Epithelial cell of prostate (primary cell): ENCODE measurements at regions not wholly inside any gene's neighbourhood (a gene's known extent, or its start where the extent isn't known, plus 50 kb on each side); places are given as distances from the start of the nearest gene placed in this dataset.
"Not testable (repeated sequence)": the region's sequence is repeated elsewhere in the genome, so short reads cannot be mapped to it uniquely, and the experiment has no call there.

Experiments
- DNase-seq: peaks from one replicate; pipeline ENCODE4 v3.0.0-alpha.2; 2011; ENCODE audit warnings: low read depth, low spot score
- H3K27ac ChIP-seq: fragments of 450-650 bp; 2 replicates; pipeline ENCODE4 v1.5.1; 2017; ENCODE audit warnings: mild to moderate bottlenecking

DNA sequence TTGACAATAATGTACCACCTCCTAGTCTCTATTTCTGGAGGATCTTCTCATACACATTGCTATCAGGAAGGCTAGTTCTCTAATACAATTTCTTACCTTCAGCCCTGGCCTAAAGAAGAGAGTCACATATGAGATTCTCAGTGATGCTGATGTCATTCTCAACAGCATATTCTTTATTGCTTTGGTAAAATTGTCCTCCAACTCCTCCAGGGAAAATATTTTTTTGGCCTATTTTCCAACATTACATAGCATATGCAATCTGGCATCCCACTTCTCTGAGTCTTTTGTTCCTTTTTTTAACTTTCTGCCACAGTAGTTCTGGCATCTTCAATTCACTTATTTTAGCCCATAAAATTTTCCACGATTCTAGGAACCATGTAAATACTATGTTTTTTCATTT is 2363.1 kb downstream of the ARAP2 start:
- DNase-seq, result no peak
- no peak overlapping the region for H3K27ac ChIP-seq

- no peak overlapping the region for H3K27ac ChIP-seq
- no peak for DNase-seq
Measured at GRCh38 chr4:33882246-33882990, 2361.9 kb downstream of the ARAP2 start.

DNA sequence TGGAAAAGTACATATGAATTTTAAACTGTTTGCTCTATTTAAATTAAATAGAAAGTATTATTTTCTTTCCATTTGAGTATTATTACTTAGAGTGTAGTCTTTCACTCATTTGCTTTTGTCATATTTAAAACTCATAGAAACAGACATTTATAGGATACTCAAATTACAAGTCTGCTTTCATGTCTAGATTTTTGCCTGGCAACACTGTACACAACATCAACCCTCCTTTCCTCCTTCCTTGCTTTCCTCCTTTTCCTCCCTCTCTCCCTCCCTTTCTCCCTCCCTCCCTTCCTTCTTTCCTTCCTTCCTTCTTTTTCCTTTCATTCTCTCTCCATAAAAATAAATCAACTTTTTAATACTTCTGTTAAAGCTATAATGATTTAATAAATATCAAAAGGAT is 2361.2 kb downstream of the ARAP2 start:
- no peak for DNase-seq
- no peak overlapping the region for H3K27ac ChIP-seq

- no peak for DNase-seq
- no peak overlapping the region for H3K27ac ChIP-seq
Measured at GRCh38 chr4:33886356-33886755, 2358.0 kb downstream of the ARAP2 start.

GRCh38 chr4:33890841-33891240 is 2353.5 kb downstream of the ARAP2 start:
- DNase-seq, result no peak
- no peak overlapping the region for H3K27ac ChIP-seq

DNA sequence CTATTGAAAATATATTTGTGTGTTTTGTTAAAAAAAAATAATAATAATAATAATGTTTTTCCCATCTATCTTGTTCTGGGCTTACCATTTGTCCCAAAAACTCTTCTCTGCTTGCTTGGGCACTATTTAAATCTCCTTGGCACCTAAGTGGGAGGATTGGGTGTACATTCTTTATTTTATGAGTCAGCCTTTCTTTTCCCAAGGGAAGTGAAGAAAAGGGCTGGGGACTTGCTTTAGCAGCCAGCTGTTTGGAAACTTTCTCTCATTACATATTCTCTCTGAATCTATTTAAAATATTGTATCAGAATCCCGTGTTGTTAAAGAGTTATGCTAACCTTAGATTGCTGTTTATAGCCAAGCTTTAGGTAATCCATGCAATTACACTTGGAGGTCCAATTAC is 2332.4 kb downstream of the ARAP2 start:
- DNase-seq, result no peak
- no peak overlapping the region for H3K27ac ChIP-seq

DNA sequence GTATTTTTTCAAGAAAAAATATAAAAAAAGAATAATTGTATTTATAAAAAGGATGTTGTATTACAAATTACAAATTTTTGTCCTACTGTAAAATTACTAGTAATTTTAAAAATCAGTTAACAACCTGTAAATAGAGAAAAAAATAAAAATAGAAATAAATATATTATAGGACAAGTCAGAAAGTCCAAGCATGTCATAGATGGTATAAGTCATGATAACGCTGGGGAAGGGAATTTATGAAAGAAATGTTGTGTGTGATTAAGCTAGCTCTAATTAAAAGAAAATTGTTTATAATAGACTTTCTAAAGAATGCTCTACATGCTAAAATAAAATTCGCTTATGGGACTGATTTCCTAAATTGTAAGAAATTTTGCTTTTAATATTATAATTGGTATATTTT is 2329.9 kb downstream of the ARAP2 start:
- no peak overlapping the region for H3K27ac ChIP-seq
- DNase-seq, result no peak

DNA sequence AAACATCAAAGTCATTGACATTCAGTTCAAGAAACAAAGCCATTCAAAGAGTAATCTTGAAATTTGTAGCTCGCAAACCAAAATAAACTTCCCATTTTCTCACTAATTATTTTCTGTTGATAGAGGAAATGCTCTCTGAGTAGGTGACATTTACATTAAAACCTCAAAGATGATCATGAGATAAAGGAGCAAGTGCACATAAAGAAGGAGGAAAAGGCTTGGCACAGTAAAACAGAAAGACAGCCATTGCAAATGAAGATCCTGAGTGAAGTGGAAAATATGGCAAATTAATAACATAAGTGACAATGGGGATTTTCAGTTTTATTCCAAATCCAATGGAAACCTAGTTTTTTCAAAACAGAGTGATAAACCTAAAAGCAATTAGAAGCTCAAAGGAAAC is 2320.8 kb downstream of the ARAP2 start:
- DNase-seq, result no peak
- H3K27ac ChIP-seq, result no peak overlapping the region

- H3K27ac ChIP-seq, result no peak overlapping the region
- DNase-seq, result peak; percentile 45
Measured at GRCh38 chr4:33924239-33924638, 2320.1 kb downstream of the ARAP2 start.

GRCh38 chr4:33924811-33925210 is 2319.5 kb downstream of the ARAP2 start:
- H3K27ac ChIP-seq, result no peak overlapping the region
- DNase-seq, result no peak

DNA sequence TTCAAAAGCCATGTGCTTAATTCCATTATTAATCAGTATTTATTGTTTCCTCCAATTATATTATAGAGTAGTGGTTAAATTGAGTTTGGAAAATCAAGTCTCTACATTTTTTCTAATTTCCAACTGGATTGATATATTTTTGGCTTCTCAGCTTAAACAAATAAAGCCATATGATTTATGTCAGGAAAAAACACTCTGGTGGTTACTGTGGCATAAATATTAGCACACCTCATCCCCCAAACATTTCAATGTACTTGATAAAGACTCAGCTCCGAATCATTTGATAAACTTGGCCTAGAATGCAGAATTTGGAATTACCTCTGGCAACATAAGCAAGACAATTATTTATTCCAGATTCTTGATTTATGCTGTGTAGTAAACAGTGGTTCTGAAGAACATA is 2313.8 kb downstream of the ARAP2 start:
- no peak overlapping the region for H3K27ac ChIP-seq
- no peak for DNase-seq

GRCh38 chr4:33931026-33931425 is 2313.3 kb downstream of the ARAP2 start:
- no peak for DNase-seq
- H3K27ac ChIP-seq, result no peak overlapping the region

GRCh38 chr4:33940281-33940680 is 2304.0 kb downstream of the ARAP2 start:
- H3K27ac ChIP-seq, result no peak overlapping the region
- DNase-seq, result no peak

DNA sequence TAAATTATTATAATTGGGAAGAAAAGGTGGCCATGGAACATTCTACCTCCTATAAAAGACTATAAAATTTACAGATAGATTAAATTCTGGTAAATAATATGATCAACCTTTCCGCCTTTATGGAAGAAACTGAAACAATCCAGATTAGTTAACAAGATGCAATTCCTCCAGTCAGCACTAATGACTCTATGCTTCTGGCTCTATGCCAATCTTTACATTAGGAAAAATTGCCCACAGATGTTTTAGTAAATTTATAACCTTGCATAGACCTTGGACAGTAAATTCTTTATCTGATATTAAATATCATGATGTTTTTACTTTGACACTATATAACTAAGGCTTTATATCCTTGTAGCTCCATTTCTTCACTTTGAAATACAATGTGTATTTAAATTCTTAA is 2302.5 kb downstream of the ARAP2 start:
- H3K27ac ChIP-seq, result no peak overlapping the region
- DNase-seq, result no peak

GRCh38 chr4:33948921-33949320 is 2295.4 kb downstream of the ARAP2 start:
- DNase-seq, result no peak
- H3K27ac ChIP-seq, result no peak overlapping the region

- not testable (repeated sequence) for DNase-seq, H3K27ac ChIP-seq
Measured at GRCh38 chr4:33953848-33954247, 2290.5 kb downstream of the ARAP2 start.

DNA sequence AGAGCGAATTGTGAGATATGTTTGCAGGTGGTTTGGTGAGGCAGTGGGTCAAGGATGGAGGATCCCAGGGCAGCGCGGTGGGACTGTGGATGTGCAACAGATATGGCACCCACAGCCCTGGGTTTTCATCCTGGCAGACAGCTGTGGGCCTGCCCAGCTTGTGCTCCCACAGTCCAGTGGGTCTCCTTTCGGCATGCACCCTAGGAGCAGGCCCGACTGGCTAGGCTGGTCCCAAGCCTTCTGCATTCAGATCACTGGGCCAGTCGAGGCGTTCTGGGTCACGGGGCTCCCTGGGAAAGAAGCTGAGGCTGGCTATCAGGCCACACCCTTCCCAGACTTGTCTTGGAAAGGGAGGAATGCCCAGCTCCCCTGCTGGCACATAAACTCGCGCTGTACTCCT is 2289.6 kb downstream of the ARAP2 start:
- no peak overlapping the region for H3K27ac ChIP-seq
- DNase-seq, result no peak

GRCh38 chr4:33959519-33959918 is 2284.8 kb downstream of the ARAP2 start:
- no peak overlapping the region for H3K27ac ChIP-seq
- DNase-seq, result no peak

DNA sequence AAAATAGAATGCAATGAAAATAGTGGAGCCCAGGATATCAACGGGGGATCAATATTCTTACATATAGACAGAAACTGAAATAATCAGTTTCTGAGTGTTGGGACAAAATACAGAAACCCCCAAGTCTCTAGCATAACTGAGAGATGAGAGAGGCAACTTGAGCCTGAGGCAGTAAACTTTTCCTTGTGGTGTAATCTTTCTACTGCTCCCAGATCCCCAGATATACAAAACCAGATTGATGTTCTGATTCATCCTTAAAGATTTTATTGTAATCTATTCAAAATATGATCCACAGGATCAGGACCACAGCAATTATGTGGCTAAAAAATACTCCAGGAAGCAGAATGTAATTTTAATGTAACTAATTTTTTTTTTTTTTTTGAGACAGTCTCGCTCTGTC is 2282.6 kb downstream of the ARAP2 start:
- no peak for DNase-seq
- no peak overlapping the region for H3K27ac ChIP-seq

DNA sequence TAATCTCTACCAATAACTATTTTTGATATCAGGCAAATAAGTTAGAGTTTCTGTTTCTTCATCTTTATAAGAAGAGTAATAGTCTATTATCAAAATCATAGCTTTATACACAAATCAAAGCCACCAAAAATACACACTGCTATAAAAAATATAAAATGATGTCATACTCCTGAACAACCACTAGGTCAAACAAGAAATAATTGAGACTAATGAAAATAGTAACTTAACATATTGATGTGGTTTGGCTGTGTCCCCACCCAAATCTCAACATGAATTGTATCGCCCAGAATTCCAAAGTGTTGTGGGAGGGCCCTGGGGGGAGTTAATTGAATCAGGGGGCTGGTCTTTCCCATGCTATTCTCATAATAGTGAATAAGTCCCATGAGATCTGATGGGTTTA is 2277.5 kb downstream of the ARAP2 start:
- no peak for DNase-seq
- no peak overlapping the region for H3K27ac ChIP-seq

- no peak overlapping the region for H3K27ac ChIP-seq
- no peak for DNase-seq
Measured at GRCh38 chr4:33974270-33974669, 2270.0 kb downstream of the ARAP2 start.

- H3K27ac ChIP-seq, result no peak overlapping the region
- no peak for DNase-seq
Measured at GRCh38 chr4:33975995-33976394, 2268.3 kb downstream of the ARAP2 start.

GRCh38 chr4:33979781-33980180 is 2264.5 kb downstream of the ARAP2 start:
- not testable (repeated sequence) for H3K27ac ChIP-seq, DNase-seq
